ENCODE measurements at regions not wholly inside any gene's neighbourhood (a gene's known extent, or its start where the extent isn't known, plus 50 kb on each side); places are given as distances from the start of the nearest gene placed in this dataset.

DNA sequence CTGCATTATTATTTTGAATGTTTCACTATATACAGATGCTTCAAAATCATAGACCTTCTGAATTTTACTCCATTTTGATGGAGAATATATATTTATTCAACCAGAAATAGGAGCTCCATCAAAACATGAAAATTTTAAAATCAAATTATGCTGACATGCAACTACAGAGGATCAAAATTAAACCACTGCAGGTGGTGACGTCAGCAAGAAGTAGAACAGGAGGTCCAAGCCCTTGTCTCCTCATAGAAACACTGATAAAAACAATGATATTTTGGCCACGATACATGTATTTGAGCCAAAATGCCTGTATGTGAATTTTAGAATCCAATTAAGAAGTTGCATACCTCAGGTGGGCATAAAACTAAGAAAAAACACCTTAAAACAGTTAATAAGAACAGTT, 236.6 kb upstream of the FBXL7 start:
- no peak for TF ChIP-seq CTCF (IDR thresholded peaks at IDR 0.05 in 2 of 3, conservative IDR thresholded peaks at IDR 0.05 in 1 of 3; ENCODE audit: control insufficient read depth in 2 of 3, extremely low read depth in 1 of 3, insufficient read depth in 1 of 3, low read depth in 3 of 3, low read length in 3 of 3)
- TF ChIP-seq, protein P1, sequence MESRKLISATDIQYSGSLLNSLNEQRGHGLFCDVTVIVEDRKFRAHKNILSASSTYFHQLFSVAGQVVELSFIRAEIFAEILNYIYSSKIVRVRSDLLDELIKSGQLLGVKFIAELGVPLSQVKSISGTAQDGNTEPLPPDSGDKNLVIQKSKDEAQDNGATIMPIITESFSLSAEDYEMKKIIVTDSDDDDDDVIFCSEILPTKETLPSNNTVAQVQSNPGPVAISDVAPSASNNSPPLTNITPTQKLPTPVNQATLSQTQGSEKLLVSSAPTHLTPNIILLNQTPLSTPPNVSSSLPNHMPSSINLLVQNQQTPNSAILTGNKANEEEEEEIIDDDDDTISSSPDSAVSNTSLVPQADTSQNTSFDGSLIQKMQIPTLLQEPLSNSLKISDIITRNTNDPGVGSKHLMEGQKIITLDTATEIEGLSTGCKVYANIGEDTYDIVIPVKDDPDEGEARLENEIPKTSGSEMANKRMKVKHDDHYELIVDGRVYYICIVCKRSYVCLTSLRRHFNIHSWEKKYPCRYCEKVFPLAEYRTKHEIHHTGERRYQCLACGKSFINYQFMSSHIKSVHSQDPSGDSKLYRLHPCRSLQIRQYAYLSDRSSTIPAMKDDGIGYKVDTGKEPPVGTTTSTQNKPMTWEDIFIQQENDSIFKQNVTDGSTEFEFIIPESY (IDR thresholded peaks at IDR 0.05): no peak
- TF ChIP-seq RAD21 (IDR thresholded peaks at IDR 0.05; ENCODE audit: insufficient read depth, low read depth, low read length): no peak
- TF ChIP-seq MAX (IDR thresholded peaks at IDR 0.05; ENCODE audit: low read depth, low read length): no peak
